BLaER1 (cell line): ENCODE measurements at regions not wholly inside any gene's neighbourhood (a gene's known extent, or its start where the extent isn't known, plus 50 kb on each side); places are given as distances from the start of the nearest gene placed in this dataset.

Source experiments
- H3K27ac ChIP-seq: shearing (Covaris generic); formaldehyde crosslinking; 2 replicates; pipeline ENCODE4 v1.8.1; 2022
- H3K27me3 ChIP-seq: shearing (Covaris generic); formaldehyde crosslinking; 2 replicates; pipeline ENCODE4 v1.8.1; 2022
- H3K36me3 ChIP-seq: shearing (Covaris generic); formaldehyde crosslinking; 2 replicates; pipeline ENCODE4 v1.8.1; 2022
- H3K4me1 ChIP-seq: shearing (Covaris generic); formaldehyde crosslinking; 2 replicates; pipeline ENCODE4 v1.8.1; 2022
- H3K4me2 ChIP-seq: shearing (Covaris generic); formaldehyde crosslinking; 2 replicates; pipeline ENCODE4 v1.8.1; 2022
- H3K4me3 ChIP-seq: shearing (Covaris generic); formaldehyde crosslinking; 2 replicates; pipeline ENCODE4 v1.8.1; 2022
- H3K9ac ChIP-seq: shearing (Covaris generic); formaldehyde crosslinking; 2 replicates; pipeline ENCODE4 v1.8.1; 2022
- H3K9me3 ChIP-seq: shearing (Covaris generic); formaldehyde crosslinking; 2 replicates; pipeline ENCODE4 v1.8.1; 2022
- H4K20me1 ChIP-seq: shearing (Covaris generic); formaldehyde crosslinking; 2 replicates; pipeline ENCODE4 v1.8.1; 2022
- Cebpa-rat ChIP-seq: shearing (Covaris generic); IDR thresholded peaks from 2 replicates; pipeline ENCODE4 v1.8.1; 2022

GRCh38 chr12:28059668-28060067 lies 87.1 kb upstream of the PTHLH start:
- Histone ChIP-seq H3K4me2 (no peak overlapping the region), H3K27ac (no peak overlapping the region), H3K36me3 (no peaks in the 10 kb centered on the region), H3K9ac (no peak overlapping the region), H3K27me3 (no peaks in the 10 kb centered on the region), H4K20me1 (no peaks in the 10 kb centered on the region), H3K4me1 (no peaks in the 10 kb centered on the region), H3K9me3 (no peaks in the 10 kb centered on the region), H3K4me3 (no peak overlapping the region)
- TF ChIP-seq Cebpa-rat = no peak

- no peaks in the 10 kb centered on the region for H3K9me3 ChIP-seq
- H3K36me3 ChIP-seq = no peaks in the 10 kb centered on the region
- H4K20me1 ChIP-seq = no peaks in the 10 kb centered on the region
- no peak overlapping the region for H3K9ac ChIP-seq
- no peak for TF ChIP-seq Cebpa-rat
- no peak overlapping the region for H3K4me2 ChIP-seq
- no peaks in the 10 kb centered on the region for H3K4me1 ChIP-seq
- no peak overlapping the region for H3K27ac ChIP-seq
- H3K4me3 ChIP-seq = no peak overlapping the region
- no peaks in the 10 kb centered on the region for H3K27me3 ChIP-seq
These were observed 88.3 kb upstream of the PTHLH start for GRCh38 chr12:28060871-28061270.

- H3K4me3 ChIP-seq = no peak overlapping the region
These were observed 90.9 kb upstream of the PTHLH start for GRCh38 chr12:28063355-28063880.

GRCh38 chr12:28065374-28065773 lies 92.8 kb upstream of the PTHLH start:
- H3K4me2 ChIP-seq = no peak overlapping the region
- no peaks in the 10 kb centered on the region for H3K27me3 ChIP-seq
- H3K36me3 ChIP-seq = no peaks in the 10 kb centered on the region
- no peaks in the 10 kb centered on the region for H3K9me3 ChIP-seq
- no peak overlapping the region for H3K9ac ChIP-seq
- no peak overlapping the region for H3K27ac ChIP-seq
- no peaks in the 10 kb centered on the region for H3K4me1 ChIP-seq
- H4K20me1 ChIP-seq = no peaks in the 10 kb centered on the region
- TF ChIP-seq Cebpa-rat = no peak
- H3K4me3 ChIP-seq = no peak overlapping the region

More at GRCh38 chr12:28063355-28063880, 90.9 kb upstream of the PTHLH start:
- H3K27me3 ChIP-seq = no peaks in the 10 kb centered on the region
- H3K9ac ChIP-seq = no peak overlapping the region
- H3K4me1 ChIP-seq = no peaks in the 10 kb centered on the region
- no peaks in the 10 kb centered on the region for H4K20me1 ChIP-seq
- H3K27ac ChIP-seq = no peak overlapping the region
- no peak for TF ChIP-seq Cebpa-rat
- no peak overlapping the region for H3K4me2 ChIP-seq
- H3K9me3 ChIP-seq = no peaks in the 10 kb centered on the region
- no peaks in the 10 kb centered on the region for H3K36me3 ChIP-seq

GRCh38 chr12:28065889-28066630 lies 93.5 kb upstream of the PTHLH start:
- H3K27me3 ChIP-seq = no peaks in the 10 kb centered on the region
- no peak for TF ChIP-seq Cebpa-rat
- H3K36me3 ChIP-seq = no peaks in the 10 kb centered on the region
- H4K20me1 ChIP-seq = no peaks in the 10 kb centered on the region
- H3K4me3 ChIP-seq = no peak overlapping the region
- no peak overlapping the region for H3K4me2 ChIP-seq
- no peak overlapping the region for H3K9ac ChIP-seq
- H3K9me3 ChIP-seq = no peaks in the 10 kb centered on the region
- H3K27ac ChIP-seq = no peak overlapping the region
- H3K4me1 ChIP-seq = no peaks in the 10 kb centered on the region

- H3K4me1 ChIP-seq = no peaks in the 10 kb centered on the region
- no peak overlapping the region for H3K27ac ChIP-seq
- no peak for TF ChIP-seq Cebpa-rat
- H3K27me3 ChIP-seq = no peaks in the 10 kb centered on the region
- H3K4me2 ChIP-seq = no peak overlapping the region
- H3K9me3 ChIP-seq = no peaks in the 10 kb centered on the region
- H3K4me3 ChIP-seq = no peak overlapping the region
- H3K36me3 ChIP-seq = no peaks in the 10 kb centered on the region
- no peak overlapping the region for H3K9ac ChIP-seq
- no peaks in the 10 kb centered on the region for H4K20me1 ChIP-seq
These were observed 94.3 kb upstream of the PTHLH start for GRCh38 chr12:28066879-28067278.

GRCh38 chr12:28068467-28068866 lies 95.9 kb upstream of the PTHLH start:
- H3K9me3 ChIP-seq = no peaks in the 10 kb centered on the region
- H4K20me1 ChIP-seq = no peaks in the 10 kb centered on the region
- H3K27ac ChIP-seq = no peak overlapping the region
- no peaks in the 10 kb centered on the region for H3K4me1 ChIP-seq
- H3K4me3 ChIP-seq = no peak overlapping the region
- no peak for TF ChIP-seq Cebpa-rat
- H3K27me3 ChIP-seq = no peaks in the 10 kb centered on the region
- H3K4me2 ChIP-seq = no peak overlapping the region
- H3K9ac ChIP-seq = no peak overlapping the region
- no peaks in the 10 kb centered on the region for H3K36me3 ChIP-seq

GRCh38 chr12:28079539-28079938 lies 107.0 kb upstream of the PTHLH start:
- Histone ChIP-seq H3K36me3 (no peaks in the 10 kb centered on the region), H3K4me3 (no peak overlapping the region), H3K9ac (no peak overlapping the region), H3K4me1 (no peaks in the 10 kb centered on the region), H3K4me2 (no peak overlapping the region), H3K27me3 (no peaks in the 10 kb centered on the region), H3K27ac (no peak overlapping the region), H3K9me3 (peaks cover 7% of the 10 kb centered on the region; the same call in 1 of the 2 replicates), H4K20me1 (no peaks in the 10 kb centered on the region)
- no peak for TF ChIP-seq Cebpa-rat

- no peak for TF ChIP-seq Cebpa-rat
- H4K20me1 ChIP-seq = no peaks in the 10 kb centered on the region
- H3K4me1 ChIP-seq = no peaks in the 10 kb centered on the region
- H3K27ac ChIP-seq = no peak overlapping the region
- no peak overlapping the region for H3K4me2 ChIP-seq
- H3K9me3 ChIP-seq = no peaks in the 10 kb centered on the region
- H3K27me3 ChIP-seq = no peaks in the 10 kb centered on the region
- no peaks in the 10 kb centered on the region for H3K36me3 ChIP-seq
- H3K4me3 ChIP-seq = no peak overlapping the region
- no peak overlapping the region for H3K9ac ChIP-seq
These were observed 108.2 kb upstream of the CCDC91 start for GRCh38 chr12:28082096-28082495.

GRCh38 chr12:28083840-28084678 lies 106.2 kb upstream of the CCDC91 start:
- H3K4me2 ChIP-seq = no peak overlapping the region

More at GRCh38 chr12:28083840-28084678, 106.2 kb upstream of the CCDC91 start:
- Histone ChIP-seq H4K20me1 (no peaks in the 10 kb centered on the region), H3K27ac (no peak overlapping the region), H3K4me1 (peaks cover 13% of the 10 kb centered on the region), H3K9me3 (no peaks in the 10 kb centered on the region), H3K4me3 (no peak overlapping the region), H3K27me3 (no peaks in the 10 kb centered on the region), H3K9ac (no peak overlapping the region), H3K36me3 (no peaks in the 10 kb centered on the region)
- no peak for TF ChIP-seq Cebpa-rat
